Heart right ventricle (tissue), 16 donors: ENCODE measurements at regions not wholly inside any gene's neighbourhood (a gene's known extent, or its start where the extent isn't known, plus 50 kb on each side); places are given as distances from the start of the nearest gene placed in this dataset.

Experiments
- ATAC-seq, 8 donors: fragments of 200-7000 bp; cut with Tn5 transposase; one replicate each; pipeline ENCODE4 v1.9.1; 2020; ENCODE audit warnings: mild to moderate bottlenecking in 8 of 8, moderate library complexity in 8 of 8, moderate number of reproducible peaks in 1 of 8
- DNase-seq, 2 donors: peaks; one replicate each; pipeline ENCODE4 v3.0.0-alpha.2; 2020
- H3K27ac ChIP-seq, 10 donors: fragments of 200-600 bp; sonication (generic) in 2 of 10; one replicate each; pipeline versions ENCODE4 v1.5.0 to v1.8.0; 2020 to 2022; ENCODE audit warnings: mild to moderate bottlenecking in 3 of 10
- H3K27me3 ChIP-seq, 7 donors: fragments of 200-600 bp; one replicate each; pipeline ENCODE4 v1.8.0; 2021 to 2022; ENCODE audit warnings: mild to moderate bottlenecking in 2 of 7
- H3K36me3 ChIP-seq, 9 donors: fragments of 200-600 bp; sonication (generic) in 1 of 9; one replicate each; pipeline versions ENCODE4 v1.5.0 to v1.8.0; 2020 to 2022; ENCODE audit warnings: mild to moderate bottlenecking in 2 of 9
- H3K4me1 ChIP-seq, 9 donors: fragments of 200-600 bp; sonication (generic) in 1 of 9; one replicate each; pipeline versions ENCODE4 v1.5.0 to v1.8.0; 2020 to 2022; ENCODE audit warnings: mild to moderate bottlenecking in 4 of 9
- H3K4me3 ChIP-seq, 10 donors: fragments of 200-600 bp; sonication (generic) in 2 of 10; one replicate each; pipeline versions ENCODE4 v1.5.0 to v1.8.0; 2020 to 2022; ENCODE audit warnings: mild to moderate bottlenecking in 7 of 10, moderate library complexity in 2 of 10
- H3K9me3 ChIP-seq, 11 donors: fragments of 200-600 bp in 10 of 11; sonication (generic) in 2 of 11; one replicate each; pipeline versions ENCODE4 v1.5.0 to v1.8.0; 2013 to 2022; ENCODE audit warnings: mild to moderate bottlenecking in 2 of 11, control low read depth in 1 of 11, moderate library complexity in 1 of 11
- WGBS, 2 donors: extraction: QIAGEN DNeasy Blood & Tissue Kit; methylation state at CpG; one replicate each; pipeline ENCODE4 v1.1.7; 2013; ENCODE audit warnings: inconsistent platforms in 1 of 2; 5-methylcytosine and 5-hydroxymethylcytosine counted together
- intact Hi-C, 10 donors: fragments of 100-400 bp; cut with DNase I; formaldehyde crosslinking; loops; one replicate each; pipeline versions ENCODE4 v1.11.1 to v1.14.2; 2022
- TF ChIP-seq, protein P1 (sequence below), 9 donors: fragments of 200-600 bp; sonication (generic) in 2 of 9; IDR thresholded peaks; one replicate each; pipeline versions ENCODE4 v1.5.0 to v1.8.0; 2021 to 2022; ENCODE audit warnings: antibody characterized with exemption in 9 of 9, mild to moderate bottlenecking in 5 of 9, moderate library complexity in 1 of 9
- donor health status: Arrhythmogenic right ventricular cardiomyopathy.
- donor health status: ischemic (EF 13 %, LVEDD 7.1; RV severe dilation, severe dysfunction).
- donor health status: healthy with polysubstance abuse.
- donor health status: DM: no; HTN: yes; CAD: no.
- donor health status: DM: no; HTN: no; CAD: no.
- donor health status: ischemic (EF 25% LVEDD 6.9; RV normal size, moderate dysfunction).
- donor health status: ischemic (EF 25% LVEDD 5.7; RV mildly dilated, moderate dysfunction).
- donor health status: healthy.
- donor health status: DM: yes; HTN: yes; CAD: no.
- donor health status: Ischemic cardiomyopathy.
- donor health status: ischemic (EF 35%, LVEDD 5.7; RV mildly dilated, moderate dysfunction).
- donor health status: nonischemic (EF 11% LVEDD 7.7; RV severe dilation, severe dysfunction).
- donor health status: DM: yes; HTN: yes; CAD: no.
- donor health status: PGD.
- donor health status: ischemic (EF 29% LVEDD 5.4; RV normal size, mild dysfunction).
- donor health status: nonischemic (EF 23%, LVEDD 6.1; RV moderate dilation, normal function).

- H3K27ac ChIP-seq: no peak overlapping the region
- intact Hi-C loops: no loop called here
- DNase-seq (no peak), ATAC-seq (no peak)
- no peaks in the 10 kb centered on the region for H3K9me3 ChIP-seq
- no peaks in the 10 kb centered on the region for H3K36me3 ChIP-seq
- no peaks in the 10 kb centered on the region for H3K4me1 ChIP-seq
- no peak overlapping the region for H3K4me3 ChIP-seq
- H3K27me3 ChIP-seq: no peaks in the 10 kb centered on the region
- TF ChIP-seq, protein P1, sequence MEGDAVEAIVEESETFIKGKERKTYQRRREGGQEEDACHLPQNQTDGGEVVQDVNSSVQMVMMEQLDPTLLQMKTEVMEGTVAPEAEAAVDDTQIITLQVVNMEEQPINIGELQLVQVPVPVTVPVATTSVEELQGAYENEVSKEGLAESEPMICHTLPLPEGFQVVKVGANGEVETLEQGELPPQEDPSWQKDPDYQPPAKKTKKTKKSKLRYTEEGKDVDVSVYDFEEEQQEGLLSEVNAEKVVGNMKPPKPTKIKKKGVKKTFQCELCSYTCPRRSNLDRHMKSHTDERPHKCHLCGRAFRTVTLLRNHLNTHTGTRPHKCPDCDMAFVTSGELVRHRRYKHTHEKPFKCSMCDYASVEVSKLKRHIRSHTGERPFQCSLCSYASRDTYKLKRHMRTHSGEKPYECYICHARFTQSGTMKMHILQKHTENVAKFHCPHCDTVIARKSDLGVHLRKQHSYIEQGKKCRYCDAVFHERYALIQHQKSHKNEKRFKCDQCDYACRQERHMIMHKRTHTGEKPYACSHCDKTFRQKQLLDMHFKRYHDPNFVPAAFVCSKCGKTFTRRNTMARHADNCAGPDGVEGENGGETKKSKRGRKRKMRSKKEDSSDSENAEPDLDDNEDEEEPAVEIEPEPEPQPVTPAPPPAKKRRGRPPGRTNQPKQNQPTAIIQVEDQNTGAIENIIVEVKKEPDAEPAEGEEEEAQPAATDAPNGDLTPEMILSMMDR (IDR thresholded peaks at IDR 0.05): no peak
These were observed 61.0 kb downstream of the FHIP1A start for GRCh38 chr4:151469970-151470369.

- H3K27ac ChIP-seq: no peak overlapping the region
- TF ChIP-seq, protein P1 (IDR thresholded peaks at IDR 0.05): no peak
These were observed 62.8 kb downstream of the FHIP1A start for GRCh38 chr4:151471728-151472127.

DNA sequence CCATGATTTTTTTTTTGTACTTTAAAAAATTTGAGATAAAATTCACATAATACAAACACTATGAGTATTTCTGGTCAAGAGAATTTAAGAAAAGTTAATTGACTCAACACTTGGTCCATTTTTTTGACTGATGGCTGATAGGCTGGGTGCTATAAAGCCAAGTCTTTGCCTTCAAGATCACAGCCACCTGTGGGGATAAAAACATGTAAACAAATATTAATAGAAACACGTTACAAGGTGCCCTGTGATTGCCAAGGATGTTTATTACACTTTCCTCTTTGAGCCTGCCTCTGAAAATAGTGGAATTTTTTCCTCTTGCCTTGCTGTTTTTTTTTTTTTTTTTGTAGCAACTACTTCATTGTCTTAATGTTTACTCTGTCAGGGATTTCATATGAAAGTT, 63.3 kb downstream of the FHIP1A start:
- intact Hi-C loops: no loop called here
- 21 to 22% methylated on average over 1 of the region's 1 CpG for WGBS, 2 donors
- H3K9me3 ChIP-seq: no peaks in the 10 kb centered on the region
- no peak for DNase-seq
- ATAC-seq: no peak
- H3K27me3 ChIP-seq: no peaks in the 10 kb centered on the region
- no peaks in the 10 kb centered on the region for H3K4me1 ChIP-seq
- no peak overlapping the region for H3K27ac ChIP-seq
- H3K4me3 ChIP-seq: no peak overlapping the region
- TF ChIP-seq, protein P1 (IDR thresholded peaks at IDR 0.05): no peak
- H3K36me3 ChIP-seq: no peaks in the 10 kb centered on the region

More at GRCh38 chr4:151471728-151472127, 62.8 kb downstream of the FHIP1A start:
- Histone ChIP-seq H3K27me3 (no peaks in the 10 kb centered on the region), H3K36me3 (no peaks in the 10 kb centered on the region), H3K4me3 (no peak overlapping the region), H3K4me1 (no peaks in the 10 kb centered on the region), H3K9me3 (no peaks in the 10 kb centered on the region)
- intact Hi-C loops: no loop called here
- no peak for ATAC-seq
- no peak for DNase-seq
- 93 to 96% methylated on average over 4 of the region's 4 CpGs for WGBS, 2 donors

- Histone ChIP-seq H3K27me3 (no peaks in the 10 kb centered on the region), H3K36me3 (no peaks in the 10 kb centered on the region), H3K4me1 (no peaks in the 10 kb centered on the region), H3K4me3 (no peak overlapping the region), H3K27ac (no peak overlapping the region), H3K9me3 (no peaks in the 10 kb centered on the region)
- DNase-seq: no peak
- TF ChIP-seq, protein P1 (IDR thresholded peaks at IDR 0.05): no peak
- intact Hi-C loops: no loop called here
- 32 to 43% methylated on average over 1 of the region's 1 CpG for WGBS, 2 donors
- no peak for ATAC-seq
These were observed 63.7 kb downstream of the FHIP1A start for GRCh38 chr4:151472711-151473110.
